Spinal cord (tissue), 9 donors: ENCODE measurements at regions not wholly inside any gene's neighbourhood (a gene's known extent, or its start where the extent isn't known, plus 50 kb on each side); places are given as distances from the start of the nearest gene placed in this dataset.

Source experiments
- DNase-seq, 6 donors: peaks; one replicate each; pipeline versions ENCODE4 v3.0.0 to v3.0.0-alpha.2; 2013 to 2015; ENCODE audit warnings: low spot score in 6 of 6, low read depth in 4 of 6
- H3K27ac ChIP-seq: one replicate; pipeline ENCODE4 v1.5.1; 2013; ENCODE audit warnings: low read depth, low read length, control low read depth
- H3K27me3 ChIP-seq: one replicate; pipeline ENCODE4 v1.6.1; 2013; ENCODE audit warnings: low read length; ENCODE audit not compliant: control insufficient read depth, insufficient read depth
- H3K36me3 ChIP-seq: one replicate; pipeline ENCODE4 v1.6.1; 2013; ENCODE audit warnings: low read length; ENCODE audit not compliant: control insufficient read depth, insufficient read depth
- H3K4me1 ChIP-seq: one replicate; pipeline ENCODE4 v1.6.1; 2013; ENCODE audit warnings: low read length; ENCODE audit not compliant: control insufficient read depth, insufficient read depth
- H3K4me3 ChIP-seq: one replicate; pipeline ENCODE4 v1.5.1; 2013; ENCODE audit warnings: low read depth, low read length, control low read depth
- H3K9me3 ChIP-seq: one replicate; pipeline ENCODE4 v1.6.1; 2013; ENCODE audit warnings: low read length; ENCODE audit not compliant: control insufficient read depth, insufficient read depth
- WGBS: methylation state at CpG from one replicate; pipeline ENCODE4 v1.1.5; 2013; ENCODE audit warnings: missing lambda C conversion rate; ENCODE audit not compliant: insufficient coverage; 5-methylcytosine and 5-hydroxymethylcytosine counted together
- donor health status: healthy.

DNA sequence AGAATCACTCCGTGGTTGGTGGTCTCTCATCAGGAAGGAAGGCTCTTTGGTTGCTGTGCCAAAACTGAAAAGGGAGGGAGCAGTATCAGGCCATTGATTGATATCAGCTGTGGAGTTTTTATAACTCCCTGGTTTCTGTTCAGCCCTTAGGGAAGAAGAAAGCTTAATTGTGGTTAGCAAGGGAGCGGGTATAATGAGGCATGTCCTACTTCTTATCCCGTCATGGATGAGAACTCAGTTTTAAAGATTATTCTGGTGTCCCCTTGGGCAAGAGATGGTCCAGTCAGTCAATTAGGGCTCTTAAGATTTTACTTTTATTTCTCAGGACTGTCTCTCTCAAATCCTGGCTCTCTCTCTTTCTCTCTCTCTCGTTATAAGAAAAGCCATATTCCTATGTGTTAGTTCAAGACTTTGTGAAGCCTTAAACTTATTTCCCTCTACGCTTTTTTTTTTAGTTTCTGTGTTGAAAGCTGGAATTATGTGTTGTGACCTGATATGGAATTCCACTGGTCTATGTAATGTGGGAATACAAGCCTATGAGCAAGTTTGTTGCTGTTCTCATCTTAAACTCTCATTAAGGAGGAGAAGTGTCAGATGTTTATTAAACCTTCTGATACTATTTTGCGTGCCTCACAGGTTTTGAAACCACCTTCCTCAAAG, 514.0 kb upstream of the CDH2 start:
- Histone ChIP-seq H3K36me3 (no peaks in the 10 kb centered on the region), H3K27ac (no peak overlapping the region), H3K4me1 (no peaks in the 10 kb centered on the region), H3K27me3 (no peaks in the 10 kb centered on the region), H3K9me3 (no peaks in the 10 kb centered on the region), H3K4me3 (no peak overlapping the region)
- no peak for DNase-seq
- 67% methylated on average over 1 of the region's 6 CpGs for WGBS

DNA sequence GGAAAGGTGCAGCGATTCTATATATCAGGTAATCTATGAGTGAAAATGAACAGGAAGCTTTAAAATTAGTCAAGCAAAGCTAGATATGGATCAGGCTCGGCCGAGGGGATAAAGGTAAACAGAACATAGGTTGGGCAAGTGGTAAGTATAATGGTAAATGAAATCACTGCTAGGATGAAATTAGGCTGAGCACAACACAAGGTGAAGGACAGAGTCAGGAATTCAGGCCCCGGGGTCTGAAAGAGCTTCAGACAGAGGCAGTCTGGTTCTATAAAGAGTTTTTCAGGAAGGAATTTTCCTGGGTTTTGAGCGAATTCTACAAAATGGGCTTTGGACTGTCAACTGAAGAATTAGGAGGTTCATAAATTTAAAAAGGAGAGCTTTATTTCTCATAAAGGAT, 513.2 kb upstream of the CDH2 start:
- no peak for DNase-seq
- H3K36me3 ChIP-seq: no peaks in the 10 kb centered on the region
- H3K27ac ChIP-seq: no peak overlapping the region
- no peaks in the 10 kb centered on the region for H3K9me3 ChIP-seq
- 65% methylated on average over 4 of the region's 5 CpGs for WGBS
- no peaks in the 10 kb centered on the region for H3K27me3 ChIP-seq
- no peaks in the 10 kb centered on the region for H3K4me1 ChIP-seq
- no peak overlapping the region for H3K4me3 ChIP-seq

GRCh38 chr18:28689588-28689987, 512.7 kb upstream of the CDH2 start:
- no peak for DNase-seq
- no peaks in the 10 kb centered on the region for H3K4me1 ChIP-seq
- no peak overlapping the region for H3K4me3 ChIP-seq
- H3K9me3 ChIP-seq: no peaks in the 10 kb centered on the region
- no peaks in the 10 kb centered on the region for H3K27me3 ChIP-seq
- no peak overlapping the region for H3K27ac ChIP-seq
- WGBS: 25% methylated on average over 1 of the region's 1 CpG
- H3K36me3 ChIP-seq: no peaks in the 10 kb centered on the region

- no peaks in the 10 kb centered on the region for H3K4me1 ChIP-seq
- DNase-seq: peak in 1 of 6 donors; percentile 74
- WGBS: no CpG with 5 or more reads among the region's 3 CpGs
- no peaks in the 10 kb centered on the region for H3K9me3 ChIP-seq
- no peaks in the 10 kb centered on the region for H3K27me3 ChIP-seq
- no peak overlapping the region for H3K4me3 ChIP-seq
- H3K36me3 ChIP-seq: no peaks in the 10 kb centered on the region
- H3K27ac ChIP-seq: no peak overlapping the region
Observed at GRCh38 chr18:28684746-28685355, 507.9 kb upstream of the CDH2 start.

GRCh38 chr18:28682912-28683311, 506.0 kb upstream of the CDH2 start:
- no peak overlapping the region for H3K27ac ChIP-seq
- no peak overlapping the region for H3K4me3 ChIP-seq
- no peaks in the 10 kb centered on the region for H3K9me3 ChIP-seq

DNA sequence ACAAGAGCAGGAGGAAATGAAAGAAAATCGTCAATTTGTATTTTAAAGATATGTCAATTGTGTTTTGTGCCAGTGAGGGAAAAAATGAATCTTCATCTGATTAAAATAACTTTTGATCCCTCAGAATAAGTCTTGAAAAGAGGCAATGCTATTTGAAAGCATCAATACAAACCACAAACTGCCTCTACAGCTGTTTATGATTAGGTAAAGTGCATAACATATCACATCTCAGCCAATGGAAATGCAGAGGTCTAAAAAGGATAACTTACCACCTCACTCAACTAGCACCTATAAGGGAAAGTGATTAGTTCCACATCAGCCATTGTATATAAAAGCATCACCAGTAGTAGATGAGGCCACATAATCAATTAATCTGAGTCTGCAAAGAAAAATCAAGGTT, 492.2 kb upstream of the CDH2 start:
- H3K36me3 ChIP-seq: no peaks in the 10 kb centered on the region
- no peaks in the 10 kb centered on the region for H3K27me3 ChIP-seq
- H3K4me3 ChIP-seq: no peak overlapping the region
- no peaks in the 10 kb centered on the region for H3K4me1 ChIP-seq
- H3K9me3 ChIP-seq: peaks cover 3% of the 10 kb centered on the region
- no CpG with 5 or more reads among the region's 1 CpG for WGBS
- DNase-seq: no peak
- no peak overlapping the region for H3K27ac ChIP-seq

More at GRCh38 chr18:28682912-28683311, 506.0 kb upstream of the CDH2 start:
- Histone ChIP-seq H3K4me1 (no peaks in the 10 kb centered on the region), H3K27me3 (no peaks in the 10 kb centered on the region), H3K36me3 (no peaks in the 10 kb centered on the region)
- DNase-seq: no peak

DNA sequence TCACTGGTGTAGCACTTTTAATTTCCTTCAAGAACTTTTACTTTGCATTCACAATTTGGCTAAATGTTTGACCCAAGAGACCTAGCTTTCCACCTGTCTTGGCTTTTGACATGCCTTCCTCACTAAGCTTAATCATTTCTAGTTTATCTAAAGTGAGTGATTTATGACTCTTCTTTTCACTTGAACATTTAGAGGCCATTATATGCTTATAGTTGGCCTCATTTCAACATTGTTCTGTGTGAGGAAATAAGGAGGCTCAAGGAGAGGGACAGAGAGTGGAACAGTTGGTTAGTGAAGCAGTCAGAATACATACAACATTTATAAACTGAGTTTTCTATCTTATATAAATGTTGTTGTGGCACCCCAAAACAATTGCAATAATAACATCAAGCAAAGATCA, 489.3 kb upstream of the CDH2 start:
- Histone ChIP-seq H3K4me1 (no peaks in the 10 kb centered on the region), H3K9me3 (peaks cover 3% of the 10 kb centered on the region)

GRCh38 chr18:28657961-28658360, 481.0 kb upstream of the CDH2 start:
- H3K27me3 ChIP-seq: no peaks in the 10 kb centered on the region
- no peaks in the 10 kb centered on the region for H3K36me3 ChIP-seq
- H3K4me3 ChIP-seq: no peak overlapping the region
- no peaks in the 10 kb centered on the region for H3K9me3 ChIP-seq
- DNase-seq: no peak
- no peak overlapping the region for H3K27ac ChIP-seq
- no peaks in the 10 kb centered on the region for H3K4me1 ChIP-seq
- no CpG with 5 or more reads among the region's 1 CpG for WGBS

More for the DNA sequence above, 489.3 kb upstream of the CDH2 start:
- Histone ChIP-seq H3K36me3 (no peaks in the 10 kb centered on the region), H3K4me3 (no peak overlapping the region), H3K27ac (no peak overlapping the region), H3K27me3 (no peaks in the 10 kb centered on the region)
- no peak for DNase-seq

- Histone ChIP-seq H3K27ac (no peak overlapping the region), H3K4me3 (no peak overlapping the region), H3K9me3 (no peaks in the 10 kb centered on the region), H3K27me3 (no peaks in the 10 kb centered on the region), H3K4me1 (no peaks in the 10 kb centered on the region), H3K36me3 (no peaks in the 10 kb centered on the region)
- DNase-seq: no peak
- WGBS: 78% methylated on average over 1 of the region's 3 CpGs
Observed at GRCh38 chr18:28652654-28653053, 475.7 kb upstream of the CDH2 start.

DNA sequence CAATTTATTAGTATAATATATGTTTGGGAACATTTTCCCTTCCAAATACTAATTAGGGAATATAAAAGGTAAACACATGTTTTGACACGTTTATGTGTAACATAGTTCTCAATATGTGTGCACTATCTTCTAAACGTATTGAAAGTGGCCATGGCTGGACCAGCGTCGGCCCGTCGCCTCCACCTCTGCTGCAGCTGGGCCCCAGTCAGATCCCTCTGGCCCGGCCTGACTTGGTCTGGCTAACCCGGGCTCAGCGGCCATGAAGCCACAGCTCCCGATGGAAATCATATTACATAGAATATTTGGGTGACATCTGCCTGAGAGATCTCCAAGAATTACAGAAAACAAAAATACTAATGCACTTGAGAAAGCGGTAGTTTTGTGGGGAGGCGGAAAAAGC, 474.4 kb upstream of the CDH2 start:
- DNase-seq: no peak
- Histone ChIP-seq H3K9me3 (no peaks in the 10 kb centered on the region), H3K36me3 (no peaks in the 10 kb centered on the region), H3K4me3 (no peak overlapping the region), H3K4me1 (no peaks in the 10 kb centered on the region), H3K27ac (no peak overlapping the region), H3K27me3 (no peaks in the 10 kb centered on the region)
- WGBS: 96% methylated on average over 8 of the region's 12 CpGs
